Mammary epithelial cell (primary cell): ENCODE measurements at regions not wholly inside any gene's neighbourhood (a gene's known extent, or its start where the extent isn't known, plus 50 kb on each side); places are given as distances from the start of the nearest gene placed in this dataset.

Source experiments
- EZH2 ChIP-seq: IDR thresholded peaks from 2 replicates; pipeline ENCODE4 v1.6.1; 2012; ENCODE audit warnings: low read length, inconsistent platforms, borderline replicate concordance
- TF ChIP-seq, protein P1 (sequence below), 2 donors: IDR thresholded peaks in 1 of 2; conservative IDR thresholded peaks in 1 of 2; 2 replicates each; pipeline ENCODE4 v1.5.1; 2011 to 2012; ENCODE audit warnings: inconsistent platforms in 2 of 2, low read length in 2 of 2, mild to moderate bottlenecking in 2 of 2, control low read depth in 1 of 2, low read depth in 1 of 2; ENCODE audit not compliant: insufficient read depth in 1 of 2; ENCODE audit errors: extremely low read depth in 1 of 2

DNA sequence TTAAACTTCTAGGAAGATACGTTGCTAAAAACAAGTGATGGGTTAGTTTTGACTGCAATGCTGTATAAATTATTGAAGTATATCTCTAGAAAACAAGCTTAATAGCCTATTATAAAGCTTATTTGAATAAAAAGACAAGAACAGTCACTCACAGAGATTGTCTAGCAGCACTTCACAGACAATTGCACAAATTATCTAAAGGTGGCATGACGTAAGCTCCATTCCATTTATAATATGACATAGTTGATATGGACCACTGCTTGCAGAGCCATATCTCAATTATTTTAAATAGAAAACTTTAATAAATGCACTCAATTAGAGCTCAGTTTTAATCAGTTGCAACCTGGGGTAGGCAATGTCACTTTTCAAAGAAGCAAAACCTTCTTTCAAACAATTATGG, 319.9 kb upstream of the GBE1 start:
- TF ChIP-seq, protein P1, sequence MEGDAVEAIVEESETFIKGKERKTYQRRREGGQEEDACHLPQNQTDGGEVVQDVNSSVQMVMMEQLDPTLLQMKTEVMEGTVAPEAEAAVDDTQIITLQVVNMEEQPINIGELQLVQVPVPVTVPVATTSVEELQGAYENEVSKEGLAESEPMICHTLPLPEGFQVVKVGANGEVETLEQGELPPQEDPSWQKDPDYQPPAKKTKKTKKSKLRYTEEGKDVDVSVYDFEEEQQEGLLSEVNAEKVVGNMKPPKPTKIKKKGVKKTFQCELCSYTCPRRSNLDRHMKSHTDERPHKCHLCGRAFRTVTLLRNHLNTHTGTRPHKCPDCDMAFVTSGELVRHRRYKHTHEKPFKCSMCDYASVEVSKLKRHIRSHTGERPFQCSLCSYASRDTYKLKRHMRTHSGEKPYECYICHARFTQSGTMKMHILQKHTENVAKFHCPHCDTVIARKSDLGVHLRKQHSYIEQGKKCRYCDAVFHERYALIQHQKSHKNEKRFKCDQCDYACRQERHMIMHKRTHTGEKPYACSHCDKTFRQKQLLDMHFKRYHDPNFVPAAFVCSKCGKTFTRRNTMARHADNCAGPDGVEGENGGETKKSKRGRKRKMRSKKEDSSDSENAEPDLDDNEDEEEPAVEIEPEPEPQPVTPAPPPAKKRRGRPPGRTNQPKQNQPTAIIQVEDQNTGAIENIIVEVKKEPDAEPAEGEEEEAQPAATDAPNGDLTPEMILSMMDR (conservative IDR thresholded peaks at IDR 0.05 in 1 of 2, IDR thresholded peaks at IDR 0.05 in 1 of 2; ENCODE audit: extremely low read depth in 1 of 2, insufficient read depth in 1 of 2, low read depth in 1 of 2, low read length in 2 of 2), result no peak
- TF ChIP-seq EZH2, result no peak
